MV-4-11 (cell line): ENCODE measurements at regions not wholly inside any gene's neighbourhood (a gene's known extent, or its start where the extent isn't known, plus 50 kb on each side); places are given as distances from the start of the nearest gene placed in this dataset.
"Not testable (repeated sequence)": the region's sequence is repeated elsewhere in the genome, so short reads cannot be mapped to it uniquely, and the experiment has no call there.

ENCODE experiments used
- DNase-seq: peaks from one replicate; lab custom pipeline; 2025; lab: John Stamatoyannopoulos, UW

DNA sequence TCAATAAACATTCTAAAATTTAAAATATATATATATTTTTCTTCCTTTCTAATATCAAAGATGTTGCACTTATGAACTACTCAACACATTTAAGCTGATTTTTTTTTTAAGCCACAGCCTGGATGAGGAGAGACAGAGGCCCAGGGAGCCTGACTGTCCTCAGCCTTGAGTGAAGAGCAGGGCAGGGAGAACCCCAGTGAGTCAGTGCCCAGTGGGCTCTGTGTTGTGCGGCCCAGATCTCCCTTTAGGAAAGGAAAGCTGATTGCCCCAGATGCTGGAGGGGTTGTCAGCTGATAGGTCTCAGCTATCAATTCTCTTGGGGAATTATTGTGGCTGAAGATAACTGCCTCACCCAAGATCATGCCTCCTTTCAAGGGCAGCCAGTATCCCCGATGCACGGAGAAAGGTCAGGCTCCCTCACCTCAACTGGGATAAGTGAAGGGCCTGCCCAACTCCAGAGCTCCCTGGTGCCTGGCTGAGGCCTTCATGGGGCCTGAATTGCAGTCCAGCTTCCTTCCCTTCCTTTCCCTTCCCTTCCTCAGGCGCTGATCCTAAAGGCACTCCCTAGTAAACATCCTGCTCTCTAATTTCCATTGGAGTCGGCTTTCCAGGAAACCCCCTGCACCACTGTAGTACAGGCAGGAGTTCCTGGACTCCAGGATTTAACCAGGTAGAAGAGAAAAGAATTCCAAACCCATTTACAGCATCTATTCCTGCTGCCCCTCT lies 106.9 kb upstream of the ATL2 start:
- no peak for DNase-seq

DNA sequence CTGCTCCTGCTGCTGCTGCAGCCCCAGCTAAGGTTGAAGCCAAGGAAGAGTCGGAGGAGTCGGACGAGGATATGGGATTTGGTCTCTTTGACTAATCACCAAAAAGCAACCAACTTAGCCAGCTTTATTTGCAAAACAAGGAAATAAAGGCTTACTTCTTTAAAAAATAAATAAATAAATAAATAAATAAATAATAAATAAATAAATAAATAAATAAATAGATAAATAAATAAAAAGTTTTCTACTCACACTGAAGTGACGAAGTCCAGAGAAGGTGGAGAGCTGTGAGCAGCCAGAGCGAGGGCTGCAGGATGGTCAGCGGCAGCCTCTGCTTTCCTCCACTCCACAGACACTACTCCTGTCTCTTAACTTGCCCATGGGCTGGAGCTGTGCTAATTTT lies 105.6 kb upstream of the ATL2 start:
- not testable (repeated sequence) for DNase-seq

DNA sequence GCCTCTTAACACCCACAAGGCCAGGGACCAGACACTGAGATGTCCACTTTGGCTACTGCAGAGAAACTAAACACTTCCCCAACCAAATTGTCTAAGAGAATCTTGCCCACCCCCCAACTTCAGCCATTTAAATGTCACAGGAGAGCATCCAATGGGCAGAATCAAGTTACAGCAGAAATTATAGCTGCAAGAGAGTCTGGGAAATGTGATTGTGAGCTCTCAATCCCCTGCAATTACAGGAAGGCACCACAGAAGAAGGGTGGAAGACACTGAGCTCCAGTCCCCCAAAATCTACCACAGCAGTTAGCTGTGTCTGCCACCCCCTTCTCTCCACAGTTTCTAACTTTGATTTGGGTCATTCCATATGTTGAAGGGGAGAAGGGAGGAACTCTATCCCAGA lies 103.5 kb upstream of the ATL2 start:
- DNase-seq: no peak

DNA sequence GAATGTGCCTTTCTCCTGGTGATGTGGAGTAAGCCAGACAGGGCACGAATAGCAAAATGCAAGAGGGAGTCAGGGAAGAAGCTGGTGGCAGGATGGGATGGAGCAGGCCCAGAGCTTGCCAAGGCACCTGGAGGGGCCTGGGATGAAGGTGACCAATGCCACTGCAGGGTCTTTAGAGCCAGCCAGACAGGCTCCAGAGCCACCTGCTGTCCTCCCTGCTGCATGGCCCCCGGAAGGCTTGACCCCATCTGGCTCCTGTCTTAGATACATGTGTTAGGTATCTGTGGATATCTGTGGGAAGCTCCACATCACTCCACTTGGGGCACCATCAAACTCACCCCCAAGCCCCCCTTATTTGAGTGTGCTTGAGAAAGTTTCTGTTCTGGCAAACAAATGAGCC lies 99.9 kb upstream of the ATL2 start:
- no peak for DNase-seq

DNA sequence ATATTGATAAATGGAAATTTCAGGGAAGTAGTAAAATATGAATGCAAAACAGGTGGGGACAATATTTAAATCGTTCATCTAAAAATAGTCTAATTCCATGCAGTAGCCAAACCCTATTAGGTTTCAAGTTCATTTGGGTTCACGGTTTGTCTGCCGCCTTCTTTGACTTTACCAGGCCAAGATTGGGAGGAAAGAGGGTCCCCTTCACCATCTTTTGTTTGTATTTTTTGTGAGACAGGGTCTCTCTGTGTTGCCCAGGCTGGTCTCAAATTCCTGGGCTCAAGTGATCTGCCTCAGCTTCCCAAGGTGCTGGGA lies 98.5 kb upstream of the ATL2 start:
- no peak for DNase-seq

DNA sequence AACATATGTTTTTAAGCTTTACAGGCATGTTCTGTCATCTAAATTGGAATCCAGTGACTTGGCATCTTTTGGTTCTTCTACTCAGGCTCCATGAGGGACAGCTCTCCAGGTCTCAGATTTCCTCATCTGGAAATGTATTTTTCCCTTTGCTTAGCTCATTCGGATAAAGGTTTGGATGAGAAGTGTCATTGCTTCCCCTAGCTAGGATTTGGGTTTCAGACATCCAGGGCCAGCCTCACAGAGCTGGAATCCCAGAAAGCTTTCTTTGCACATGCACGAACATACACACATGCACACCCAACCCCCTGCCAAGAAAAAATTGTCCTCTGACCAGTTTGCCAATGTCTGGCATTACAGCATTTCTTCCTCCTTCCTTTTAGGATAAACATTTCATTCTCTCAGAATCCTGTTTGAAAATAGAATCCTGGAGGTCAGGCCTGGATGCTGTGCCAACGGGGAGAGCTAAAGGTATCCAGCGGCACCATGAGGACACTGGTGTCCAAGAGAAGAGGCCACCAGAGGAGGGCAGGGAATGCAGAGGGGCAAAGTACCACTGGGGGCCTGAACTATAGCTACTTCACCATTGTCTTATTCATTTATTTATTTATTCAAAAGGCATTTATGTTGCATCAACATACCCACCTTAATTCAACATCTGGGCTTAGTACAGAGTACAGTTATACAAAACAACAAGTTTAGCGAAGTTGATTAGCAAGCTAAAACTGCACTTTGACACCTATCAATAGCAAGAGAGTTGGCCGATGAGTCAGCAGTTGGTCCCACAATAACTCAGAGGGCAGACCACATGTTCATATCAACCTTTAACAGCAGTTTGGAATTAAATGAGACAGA lies 97.9 kb upstream of the ATL2 start:
- no peak for DNase-seq

DNA sequence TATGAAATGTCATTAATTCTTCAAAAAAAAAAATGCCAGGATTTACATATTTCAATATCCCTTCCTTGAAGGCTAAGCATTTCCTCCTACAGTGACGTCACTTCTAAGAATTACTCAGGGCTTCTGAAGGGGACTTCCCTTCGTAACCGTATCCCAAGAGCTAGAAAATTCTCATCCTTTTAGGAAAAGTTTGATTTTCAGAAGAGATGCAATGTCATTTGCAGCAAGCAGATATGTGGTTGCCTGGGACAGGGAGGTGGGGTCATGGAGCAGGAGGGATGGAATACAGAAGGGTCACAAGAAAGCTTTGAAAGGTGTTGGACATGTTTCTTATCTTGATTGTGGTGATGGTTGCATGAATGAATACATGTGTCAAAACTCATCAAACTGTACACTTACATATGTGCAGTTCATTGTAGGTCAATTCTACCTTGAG lies 97.0 kb upstream of the ATL2 start:
- DNase-seq: no peak

DNA sequence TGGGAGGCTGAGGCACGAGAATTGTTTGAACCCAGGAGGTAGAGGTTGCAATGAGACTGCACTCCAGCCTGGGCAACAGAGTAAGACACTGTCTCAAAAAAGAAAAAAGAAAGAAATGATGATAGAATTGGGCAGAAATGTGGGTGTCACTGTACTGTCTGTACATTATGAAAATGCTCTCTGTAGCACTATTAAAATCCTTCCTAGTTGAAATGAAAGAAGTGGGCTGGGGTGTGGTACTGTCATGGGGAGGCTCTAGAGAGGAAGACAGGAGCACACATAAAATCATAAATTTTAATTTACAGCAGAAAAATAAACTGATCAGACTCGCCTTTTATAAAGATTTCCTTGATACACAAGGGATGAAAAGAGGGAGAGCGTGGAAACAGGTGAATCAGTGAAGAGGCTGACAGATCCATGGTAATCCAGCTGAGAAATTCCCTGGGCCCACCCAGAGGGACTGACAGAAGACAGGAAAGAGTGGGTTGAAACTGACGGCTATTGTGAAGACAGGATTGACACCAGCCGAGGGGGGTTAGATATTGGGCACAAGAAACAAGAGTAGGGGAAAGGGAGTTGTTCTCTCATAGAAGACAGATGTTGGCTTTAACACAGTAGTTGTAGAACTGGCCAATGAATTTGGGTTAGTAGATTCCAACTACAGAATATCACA lies 96.4 kb upstream of the ATL2 start:
- DNase-seq: no peak

DNA sequence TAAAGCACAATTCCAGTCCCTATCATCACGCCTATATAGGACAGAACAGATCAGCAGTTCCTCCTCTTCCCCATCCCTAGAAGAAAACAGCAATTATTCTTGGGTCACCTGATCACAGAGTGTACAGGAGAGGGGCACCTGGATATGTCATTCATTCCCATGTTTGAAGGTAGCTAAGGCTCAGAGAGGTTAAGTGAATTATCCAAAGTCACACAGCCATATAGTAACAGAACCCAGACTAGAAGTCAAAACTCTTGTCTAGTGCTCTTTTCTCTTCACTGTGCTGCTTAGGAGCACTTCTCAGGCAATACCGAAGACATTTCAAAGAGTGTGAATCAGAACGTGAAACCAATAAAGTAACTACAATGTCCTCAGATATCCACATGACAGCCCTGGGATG lies 93.0 kb upstream of the ATL2 start:
- DNase-seq: no peak

DNA sequence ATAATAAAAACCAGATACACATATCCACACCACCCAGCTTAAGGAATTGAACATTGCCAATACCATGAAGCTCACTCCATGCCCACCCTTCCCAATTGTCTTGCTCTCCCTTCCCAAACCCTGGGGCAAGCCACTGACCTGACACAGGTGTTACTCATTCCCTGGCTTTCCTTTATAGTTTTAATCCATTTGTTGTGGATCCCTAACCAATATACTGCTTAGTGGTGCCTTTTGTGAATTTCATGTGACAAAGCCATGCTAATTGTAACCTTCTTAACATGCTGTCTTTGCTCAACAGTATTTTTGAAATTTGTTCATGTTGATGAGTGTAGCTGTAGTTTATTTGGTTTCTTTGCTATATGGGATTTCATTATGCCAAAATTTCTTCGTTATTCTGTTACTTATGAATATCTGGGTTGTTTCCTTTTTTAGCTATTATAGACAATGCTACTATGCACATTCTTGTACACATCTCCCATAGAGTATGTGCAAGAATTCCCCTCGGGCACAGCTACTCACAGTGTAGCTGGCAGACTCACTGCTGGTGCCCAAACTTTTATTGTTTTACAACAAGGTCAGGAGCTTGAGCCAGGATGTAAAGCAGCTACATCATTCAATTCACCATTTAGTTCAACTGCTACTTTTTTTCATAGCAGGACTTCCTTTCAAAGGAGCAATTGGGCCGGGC lies 90.8 kb upstream of the ATL2 start:
- DNase-seq: no peak

DNA sequence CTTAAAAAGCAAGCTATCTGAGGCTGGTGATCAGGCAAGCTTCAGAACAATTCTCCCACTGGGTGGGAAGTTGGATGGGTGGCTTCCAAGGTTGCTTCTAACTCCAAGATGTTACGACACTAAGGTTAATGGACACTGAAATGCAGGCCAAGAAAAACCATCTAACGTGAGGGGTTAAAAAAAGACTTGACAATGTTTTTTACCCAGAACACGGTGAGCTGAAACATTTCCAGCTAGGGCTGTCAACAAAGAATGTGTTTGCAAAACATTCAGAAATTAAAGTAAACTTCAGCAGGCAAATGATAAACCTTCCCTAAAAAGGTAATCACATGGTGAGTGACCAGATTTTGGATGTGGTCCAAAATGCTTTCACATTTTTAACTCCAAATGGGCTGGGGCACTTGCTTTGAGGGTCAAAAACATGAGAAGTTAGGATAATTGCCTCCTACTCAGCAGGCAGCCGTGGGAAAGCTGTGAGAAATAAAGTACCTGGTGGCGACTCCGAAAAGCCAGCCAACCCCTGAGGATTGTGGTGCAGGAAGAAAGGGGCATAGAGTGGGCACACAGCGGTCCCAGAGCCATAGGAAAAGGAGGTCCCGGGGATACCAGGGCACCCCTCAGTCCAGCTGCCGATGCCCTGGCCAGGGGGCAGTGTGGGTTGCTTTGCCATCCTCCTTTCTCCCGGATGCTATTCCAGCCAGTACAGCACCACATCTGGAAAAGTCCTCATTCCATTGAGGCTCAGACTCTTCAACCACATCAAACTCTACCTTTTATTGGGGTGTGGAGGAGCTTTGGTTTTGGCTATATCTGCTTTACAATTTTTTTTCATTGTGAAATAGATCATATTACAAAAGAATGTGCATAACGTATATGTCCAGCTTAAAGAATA lies 90.0 kb upstream of the ATL2 start:
- DNase-seq: no peak

DNA sequence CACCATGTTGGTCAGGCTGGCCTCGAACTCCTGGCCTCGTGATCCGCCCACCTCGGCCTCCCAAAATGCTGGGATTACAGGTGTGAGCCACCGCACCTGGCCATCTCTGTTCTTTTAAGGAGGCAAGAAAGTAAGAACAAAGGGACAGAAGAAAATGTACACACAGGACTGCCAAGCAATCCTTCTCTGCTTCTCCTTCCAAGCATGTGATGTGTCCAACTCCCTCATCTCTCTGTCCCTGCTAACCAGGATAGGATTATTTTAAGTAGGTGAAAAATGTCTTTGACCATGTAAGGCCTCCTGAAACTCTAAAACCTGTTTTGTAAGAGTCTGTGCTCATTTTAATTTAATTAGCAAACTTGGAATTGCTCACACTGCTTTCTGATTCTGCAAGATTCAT lies 89.3 kb upstream of the ATL2 start:
- no peak for DNase-seq

DNA sequence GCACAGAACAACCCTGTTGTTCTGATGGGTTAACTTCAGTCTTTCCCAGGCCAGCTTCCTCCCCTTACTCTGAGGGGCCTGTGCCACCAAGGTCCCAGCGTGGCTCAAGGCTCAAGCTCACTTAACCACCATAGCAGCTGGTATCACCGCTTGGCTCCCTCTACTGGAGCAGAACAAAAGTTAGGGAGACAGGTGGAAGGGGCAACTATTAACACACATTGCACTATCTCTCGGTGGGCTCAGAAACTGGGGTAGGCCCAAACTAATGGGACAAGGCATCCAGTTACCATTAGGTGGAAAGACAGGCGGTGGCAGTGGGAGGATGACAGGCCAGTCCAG lies 88.7 kb upstream of the ATL2 start:
- peak; percentile 1 for DNase-seq

DNA sequence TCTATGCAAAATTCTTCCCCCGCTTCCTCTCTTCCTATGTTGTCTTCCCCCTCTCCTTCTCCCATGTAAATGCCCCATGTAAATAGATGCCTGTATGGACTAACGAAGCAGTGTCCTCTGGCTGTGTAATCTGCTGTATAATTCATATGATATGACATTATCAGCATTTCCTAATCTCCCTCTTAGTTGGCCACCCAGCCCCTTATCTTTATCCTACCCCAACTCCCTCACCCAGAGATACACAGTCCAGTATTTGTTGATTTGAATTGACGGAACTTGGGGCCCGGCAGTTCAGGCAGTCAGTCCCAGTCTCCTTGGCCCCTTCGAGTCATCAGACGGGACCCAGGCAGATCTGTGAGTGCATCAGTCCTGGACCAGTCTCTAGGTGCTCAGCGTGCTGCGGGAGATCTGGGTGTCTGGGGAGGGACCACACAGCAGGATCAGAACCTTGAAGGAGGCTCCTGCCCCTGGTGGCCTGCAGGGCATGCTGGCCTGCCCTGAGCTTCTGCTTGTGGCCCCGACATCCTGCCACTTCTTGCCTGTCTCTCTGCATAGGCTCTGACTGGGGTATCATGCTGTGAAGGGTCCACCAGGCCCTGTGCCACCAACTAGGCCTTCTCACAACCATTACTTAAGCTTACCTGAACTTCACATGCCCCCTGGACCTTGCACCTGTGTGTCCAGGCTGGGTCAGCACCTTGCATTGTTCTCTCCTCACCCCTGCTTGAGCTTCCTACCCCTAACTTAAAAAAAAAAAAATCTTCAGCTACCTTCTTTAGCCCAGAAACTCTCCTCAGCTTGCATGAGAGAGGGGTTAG lies 88.1 kb upstream of the ATL2 start:
- no peak for DNase-seq

DNA sequence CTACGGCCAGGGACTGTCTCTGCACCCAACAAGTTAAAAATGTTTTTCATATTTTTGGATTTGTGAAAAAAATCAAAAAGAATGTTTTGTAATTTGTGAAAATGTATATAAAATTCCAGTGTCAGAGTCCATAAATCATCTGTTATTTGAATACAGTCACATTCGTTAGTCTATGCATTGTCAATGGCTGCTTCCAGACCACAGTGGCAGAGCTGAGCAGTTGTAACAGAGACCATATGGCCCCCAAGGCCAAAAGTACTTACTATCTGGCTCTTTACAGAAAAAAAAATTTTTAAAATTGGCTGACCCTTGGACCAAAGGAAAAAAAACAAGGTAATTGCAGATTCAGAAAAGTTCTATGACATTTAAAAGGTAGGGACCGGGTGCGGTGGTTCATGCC lies 86.7 kb upstream of the ATL2 start:
- DNase-seq: no peak

DNA sequence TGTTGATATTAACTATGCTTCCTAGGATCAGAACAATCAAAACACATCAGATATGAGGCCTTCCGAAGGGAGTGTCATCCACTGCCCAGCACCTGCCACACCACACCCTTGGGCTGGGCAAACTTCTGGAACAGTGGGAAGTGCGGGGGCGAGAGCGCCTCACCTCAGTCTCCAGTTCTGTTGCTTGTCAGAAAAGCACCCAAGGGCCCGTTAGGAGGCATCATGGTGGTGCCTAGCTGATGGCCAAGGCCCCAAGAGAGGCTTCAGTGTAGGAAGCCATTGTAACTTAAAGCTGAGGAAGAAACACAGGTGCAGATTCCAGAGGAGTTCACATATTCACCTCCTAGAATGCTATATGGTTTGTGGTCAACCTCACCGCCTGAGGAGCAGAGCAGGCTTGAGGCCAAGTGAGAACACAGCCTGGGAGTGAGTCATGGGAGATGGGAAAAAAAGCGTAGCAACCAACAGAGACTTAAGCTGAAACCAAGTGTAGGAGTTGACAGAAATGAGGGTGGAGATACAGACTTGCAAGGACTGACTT lies 85.1 kb upstream of the ATL2 start:
- DNase-seq: peak; percentile 83

DNA sequence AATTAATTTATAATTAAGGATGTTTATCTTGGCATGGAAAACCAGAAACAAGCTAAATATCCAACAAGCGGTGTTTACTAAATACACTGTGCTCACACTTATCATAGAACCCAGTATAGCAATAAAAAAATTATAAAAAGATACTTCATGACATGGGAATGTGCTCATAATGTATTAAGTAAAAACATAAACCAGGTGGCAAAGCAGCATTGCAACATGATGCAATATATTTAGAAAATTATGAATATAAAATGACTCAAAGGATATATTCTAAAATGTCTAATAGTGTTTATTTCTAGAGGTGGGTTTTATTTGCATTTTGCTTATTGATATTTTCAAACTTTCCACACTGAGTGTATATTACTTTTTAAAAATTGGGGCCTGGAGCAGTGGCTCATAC lies 84.4 kb upstream of the ATL2 start:
- no peak for DNase-seq

DNA sequence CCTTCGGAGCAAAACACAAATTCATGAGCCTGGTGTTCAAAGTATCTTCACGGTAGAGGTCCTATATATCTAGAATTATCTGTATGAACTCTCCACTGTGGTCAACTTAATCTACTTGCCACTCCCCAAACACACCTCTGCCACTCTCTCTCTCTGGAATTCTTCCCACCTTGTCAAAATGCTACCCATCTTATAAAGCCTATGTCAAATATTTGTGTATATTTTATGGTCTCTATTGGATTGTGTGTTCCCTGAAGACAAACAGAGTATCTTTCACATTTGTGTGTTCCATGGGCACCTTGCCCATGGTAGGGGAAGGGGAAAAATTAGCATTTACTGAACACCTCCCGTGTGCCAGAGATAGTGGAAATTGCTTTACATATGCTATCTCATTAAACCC lies 83.2 kb upstream of the ATL2 start:
- no peak for DNase-seq

DNA sequence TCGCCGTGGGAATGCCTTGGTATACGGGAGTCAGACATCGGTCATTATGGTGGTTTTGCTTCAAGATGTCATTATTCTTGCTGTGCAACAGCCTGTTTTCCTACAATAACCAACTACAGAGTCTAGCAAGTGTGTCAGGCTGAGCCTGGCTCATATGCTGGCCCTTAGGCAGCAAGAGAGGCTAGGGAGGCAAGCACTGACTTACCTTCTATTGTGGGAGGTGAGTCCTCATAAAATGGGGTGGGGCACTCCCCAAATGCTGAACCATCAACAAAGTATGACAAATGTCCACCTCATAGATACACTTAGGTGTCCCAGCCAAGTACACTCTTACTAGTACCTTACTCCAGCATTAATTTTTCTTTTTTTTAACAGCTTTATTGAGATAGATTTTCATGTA lies 77.0 kb upstream of the ATL2 start:
- no peak for DNase-seq

DNA sequence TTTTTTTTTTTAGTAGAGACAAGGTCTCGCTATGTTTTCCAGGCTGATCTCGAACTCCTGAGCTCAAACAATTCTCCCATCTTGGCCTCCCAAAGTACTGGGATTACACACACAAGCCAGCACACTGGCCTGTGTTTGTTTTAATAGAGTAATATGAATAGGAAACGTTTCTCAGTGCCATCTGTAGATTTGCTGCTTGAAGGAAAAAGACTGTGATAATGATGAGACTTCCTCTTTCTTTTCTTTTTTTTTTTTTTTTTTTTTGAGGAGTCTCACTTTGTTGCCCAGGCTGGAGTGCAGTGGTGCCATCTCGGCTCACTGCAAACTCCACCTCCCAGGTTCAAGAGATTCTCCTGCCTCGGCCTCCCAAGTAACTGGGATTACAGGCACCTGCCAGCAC lies 74.7 kb upstream of the ATL2 start:
- DNase-seq: not testable (repeated sequence)

DNA sequence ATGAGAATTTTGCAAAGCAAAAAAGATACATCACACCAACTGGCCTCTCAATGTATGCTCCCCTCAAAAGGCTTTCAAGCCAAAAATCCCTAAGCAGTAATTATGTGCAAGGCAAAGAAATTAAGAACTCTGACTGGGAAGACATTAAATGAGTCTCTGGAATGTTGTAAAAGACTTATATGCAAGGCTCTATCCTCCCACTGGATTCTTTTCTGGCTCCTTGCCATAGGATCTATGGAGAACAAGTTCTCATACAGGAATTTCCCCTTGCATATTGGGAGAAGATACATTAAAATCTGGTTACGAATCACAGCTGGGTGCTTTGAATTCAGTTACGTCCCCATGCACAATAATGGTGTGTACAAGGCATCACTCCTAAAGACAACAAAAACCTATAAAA lies 73.4 kb upstream of the ATL2 start:
- DNase-seq: no peak
